ENCODE measurements at regions not wholly inside any gene's neighbourhood (a gene's known extent, or its start where the extent isn't known, plus 50 kb on each side); places are given as distances from the start of the nearest gene placed in this dataset.

GRCh38 chr3:72440491-72440890 is 407.8 kb downstream of the SHQ1 start:
- Histone ChIP-seq H3K9me3 (ENCODE audit: control insufficient read depth, insufficient read depth, low read length) (no peaks in the 10 kb centered on the region), H3K27ac (ENCODE audit: low read length) (no peak overlapping the region), H3K27me3 (ENCODE audit: control insufficient read depth, insufficient read depth, low read length) (no peaks in the 10 kb centered on the region), H3K36me3 (ENCODE audit: control insufficient read depth, insufficient read depth, low read length) (no peaks in the 10 kb centered on the region), H3K4me3 (ENCODE audit: low read length) (no peak overlapping the region), H3K4me1 (ENCODE audit: control insufficient read depth, insufficient read depth, low read length) (peaks cover 2% of the 10 kb centered on the region; the same call in 1 of the 2 replicates)
- WGBS (ENCODE audit: insufficient coverage, insufficient read length), result no CpG with 5 or more reads among the region's 4 CpGs
- no peak for DNase-seq (ENCODE audit: low read depth, low spot score)

DNA sequence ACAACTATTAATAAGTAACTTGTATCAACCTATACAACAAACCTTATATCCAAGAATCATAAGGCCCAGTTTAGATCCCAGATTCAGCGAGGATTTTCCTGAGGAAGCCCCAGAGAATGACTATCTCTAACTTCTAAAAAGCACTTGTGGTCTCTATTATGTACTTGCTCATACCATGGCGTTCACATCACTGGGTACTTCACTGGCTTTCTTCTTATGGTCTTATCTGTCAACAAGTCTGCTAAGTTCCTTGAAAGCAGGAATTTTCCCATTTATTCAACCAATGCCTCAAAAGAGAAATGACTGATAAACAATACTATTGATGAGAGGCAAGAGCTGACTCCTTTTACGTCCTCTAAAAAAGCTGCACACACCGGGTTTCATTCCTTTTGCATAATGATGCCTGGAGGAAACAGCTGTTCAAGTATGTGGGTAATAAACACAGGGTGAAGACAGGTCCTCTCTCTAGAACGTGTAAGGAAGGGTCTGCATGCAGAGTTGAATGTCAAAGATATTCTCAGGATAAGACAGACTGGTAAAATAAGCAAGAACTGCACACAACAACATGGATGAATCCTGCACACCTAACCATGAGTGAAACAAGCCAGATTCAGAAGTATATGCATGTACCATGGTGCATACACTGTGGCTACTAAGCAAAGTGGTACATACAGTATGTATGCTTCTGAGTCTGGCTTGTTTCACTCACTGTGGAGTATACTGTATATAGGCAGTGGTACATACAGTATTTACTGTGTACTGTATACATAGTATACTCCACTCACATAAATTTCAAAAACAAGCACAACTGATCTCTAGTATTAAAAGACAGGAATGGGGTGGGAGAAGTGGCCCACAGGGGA is 408.7 kb downstream of the SHQ1 start:
- no CpG with 5 or more reads among the region's 5 CpGs for WGBS (ENCODE audit: insufficient coverage, insufficient read length)
- no peak overlapping the region for H3K4me3 ChIP-seq (ENCODE audit: low read length)
- no peaks in the 10 kb centered on the region for H3K9me3 ChIP-seq (ENCODE audit: control insufficient read depth, insufficient read depth, low read length)
- H3K4me1 ChIP-seq (ENCODE audit: control insufficient read depth, insufficient read depth, low read length), result peaks cover 2% of the 10 kb centered on the region; the same call in 1 of the 2 replicates
- no peaks in the 10 kb centered on the region for H3K27me3 ChIP-seq (ENCODE audit: control insufficient read depth, insufficient read depth, low read length)
- H3K27ac ChIP-seq (ENCODE audit: low read length), result no peak overlapping the region
- no peaks in the 10 kb centered on the region for H3K36me3 ChIP-seq (ENCODE audit: control insufficient read depth, insufficient read depth, low read length)
- no peak for DNase-seq (ENCODE audit: low read depth, low spot score)

- DNase-seq (ENCODE audit: low read depth, low spot score), result no peak
- H3K27me3 ChIP-seq (ENCODE audit: control insufficient read depth, insufficient read depth, low read length), result no peaks in the 10 kb centered on the region
- no peak overlapping the region for H3K4me3 ChIP-seq (ENCODE audit: low read length)
- H3K36me3 ChIP-seq (ENCODE audit: control insufficient read depth, insufficient read depth, low read length), result no peaks in the 10 kb centered on the region
- peaks cover 2% of the 10 kb centered on the region; the same call in 1 of the 2 replicates for H3K4me1 ChIP-seq (ENCODE audit: control insufficient read depth, insufficient read depth, low read length)
- H3K9me3 ChIP-seq (ENCODE audit: control insufficient read depth, insufficient read depth, low read length), result no peaks in the 10 kb centered on the region
- WGBS (ENCODE audit: insufficient coverage, insufficient read length), result no CpG with 5 or more reads among the region's 5 CpGs
- H3K27ac ChIP-seq (ENCODE audit: low read length), result no peak overlapping the region
Observed at GRCh38 chr3:72437661-72438406, 410.4 kb downstream of the SHQ1 start.

- no CpG with 5 or more reads among the region's 7 CpGs for WGBS (ENCODE audit: insufficient coverage, insufficient read length)
- H3K9me3 ChIP-seq (ENCODE audit: control insufficient read depth, insufficient read depth, low read length), result no peaks in the 10 kb centered on the region
- no peaks in the 10 kb centered on the region for H3K27me3 ChIP-seq (ENCODE audit: control insufficient read depth, insufficient read depth, low read length)
- no peaks in the 10 kb centered on the region for H3K4me1 ChIP-seq (ENCODE audit: control insufficient read depth, insufficient read depth, low read length)
- no peaks in the 10 kb centered on the region for H3K36me3 ChIP-seq (ENCODE audit: control insufficient read depth, insufficient read depth, low read length)
- H3K27ac ChIP-seq (ENCODE audit: low read length), result no peak overlapping the region
- no peak overlapping the region for H3K4me3 ChIP-seq (ENCODE audit: low read length)
- no peak for DNase-seq (ENCODE audit: low read depth, low spot score)
Observed at GRCh38 chr3:72436863-72437592, 411.2 kb downstream of the SHQ1 start.

DNA sequence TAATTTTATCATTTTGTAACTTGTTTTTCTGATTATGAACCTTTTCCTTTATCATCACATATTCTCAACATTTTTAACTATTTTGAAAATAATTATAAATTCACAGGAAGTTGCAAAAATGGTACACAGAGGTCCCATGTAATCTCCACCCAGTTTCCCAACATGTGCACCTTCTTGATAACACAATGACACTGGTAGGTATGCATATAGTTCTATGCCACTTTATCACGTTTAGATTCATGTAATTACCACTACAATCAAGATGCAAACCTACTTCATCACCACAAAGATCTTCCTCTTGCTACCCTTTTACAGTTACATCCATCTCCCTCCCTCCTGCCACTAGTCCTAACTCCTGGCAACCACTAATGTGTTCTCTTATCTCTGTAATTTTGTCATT is 413.9 kb downstream of the SHQ1 start:
- Histone ChIP-seq H3K4me1 (ENCODE audit: control insufficient read depth, insufficient read depth, low read length) (no peaks in the 10 kb centered on the region), H3K27me3 (ENCODE audit: control insufficient read depth, insufficient read depth, low read length) (no peaks in the 10 kb centered on the region), H3K36me3 (ENCODE audit: control insufficient read depth, insufficient read depth, low read length) (no peaks in the 10 kb centered on the region), H3K4me3 (ENCODE audit: low read length) (no peak overlapping the region), H3K9me3 (ENCODE audit: control insufficient read depth, insufficient read depth, low read length) (no peaks in the 10 kb centered on the region), H3K27ac (ENCODE audit: low read length) (no peak overlapping the region)
- no peak for DNase-seq (ENCODE audit: low read depth, low spot score)
- no CpG with 5 or more reads among the region's 1 CpG for WGBS (ENCODE audit: insufficient coverage, insufficient read length)

GRCh38 chr3:72432246-72432645 is 416.0 kb downstream of the SHQ1 start:
- no peaks in the 10 kb centered on the region for H3K4me1 ChIP-seq (ENCODE audit: control insufficient read depth, insufficient read depth, low read length)
- H3K9me3 ChIP-seq (ENCODE audit: control insufficient read depth, insufficient read depth, low read length), result no peaks in the 10 kb centered on the region
- H3K36me3 ChIP-seq (ENCODE audit: control insufficient read depth, insufficient read depth, low read length), result no peaks in the 10 kb centered on the region
- whole genome bisulfite sequencing (ENCODE audit: insufficient coverage, insufficient read length), result no CpG with 5 or more reads among the region's 7 CpGs
- no peak overlapping the region for H3K27ac ChIP-seq (ENCODE audit: low read length)
- no peaks in the 10 kb centered on the region for H3K27me3 ChIP-seq (ENCODE audit: control insufficient read depth, insufficient read depth, low read length)
- no peak overlapping the region for H3K4me3 ChIP-seq (ENCODE audit: low read length)
- no peak for DNase-seq (ENCODE audit: low read depth, low spot score)

GRCh38 chr3:72429589-72430353 is 418.5 kb downstream of the SHQ1 start:
- H3K27ac ChIP-seq (ENCODE audit: low read length), result no peak overlapping the region
- H3K36me3 ChIP-seq (ENCODE audit: control insufficient read depth, insufficient read depth, low read length), result no peaks in the 10 kb centered on the region
- H3K27me3 ChIP-seq (ENCODE audit: control insufficient read depth, insufficient read depth, low read length), result no peaks in the 10 kb centered on the region
- no peak overlapping the region for H3K4me3 ChIP-seq (ENCODE audit: low read length)
- no CpG with 5 or more reads among the region's 4 CpGs for WGBS (ENCODE audit: insufficient coverage, insufficient read length)
- DNase-seq (ENCODE audit: low read depth, low spot score), result no peak
- no peaks in the 10 kb centered on the region for H3K4me1 ChIP-seq (ENCODE audit: control insufficient read depth, insufficient read depth, low read length)
- H3K9me3 ChIP-seq (ENCODE audit: control insufficient read depth, insufficient read depth, low read length), result no peaks in the 10 kb centered on the region

DNA sequence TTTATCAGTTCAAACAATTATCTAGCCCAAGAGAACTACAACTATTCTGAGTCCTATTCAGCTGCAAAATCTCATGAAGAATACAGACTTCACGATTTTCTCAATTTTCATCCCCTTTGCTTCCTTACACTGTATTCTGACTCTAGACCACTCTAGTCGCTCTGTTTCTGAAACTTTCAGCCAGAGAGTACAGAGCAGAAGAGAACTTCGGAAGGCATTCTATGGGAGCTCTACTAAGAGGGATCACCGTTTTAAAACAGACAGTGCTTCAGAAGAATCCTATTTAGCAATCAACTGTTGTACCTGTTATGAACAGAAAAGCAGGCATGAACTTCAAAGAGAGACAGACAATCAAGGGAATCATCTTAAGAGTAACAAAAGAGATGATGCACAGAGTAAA is 419.4 kb downstream of the SHQ1 start:
- Histone ChIP-seq H3K9me3 (ENCODE audit: control insufficient read depth, insufficient read depth, low read length) (no peaks in the 10 kb centered on the region), H3K27ac (ENCODE audit: low read length) (no peak overlapping the region), H3K36me3 (ENCODE audit: control insufficient read depth, insufficient read depth, low read length) (no peaks in the 10 kb centered on the region), H3K4me3 (ENCODE audit: low read length) (no peak overlapping the region), H3K27me3 (ENCODE audit: control insufficient read depth, insufficient read depth, low read length) (no peaks in the 10 kb centered on the region), H3K4me1 (ENCODE audit: control insufficient read depth, insufficient read depth, low read length) (no peaks in the 10 kb centered on the region)
- no peak for DNase-seq (ENCODE audit: low read depth, low spot score)
- WGBS (ENCODE audit: insufficient coverage, insufficient read length), result no CpG with 5 or more reads among the region's 4 CpGs

- H3K36me3 ChIP-seq (ENCODE audit: control insufficient read depth, insufficient read depth, low read length), result no peaks in the 10 kb centered on the region
- no peak for DNase-seq (ENCODE audit: low read depth, low spot score)
- no peaks in the 10 kb centered on the region for H3K9me3 ChIP-seq (ENCODE audit: control insufficient read depth, insufficient read depth, low read length)
- H3K27me3 ChIP-seq (ENCODE audit: control insufficient read depth, insufficient read depth, low read length), result no peaks in the 10 kb centered on the region
- no CpG with 5 or more reads among the region's 6 CpGs for WGBS (ENCODE audit: insufficient coverage, insufficient read length)
- no peak overlapping the region for H3K27ac ChIP-seq (ENCODE audit: low read length)
- H3K4me1 ChIP-seq (ENCODE audit: control insufficient read depth, insufficient read depth, low read length), result no peaks in the 10 kb centered on the region
- no peak overlapping the region for H3K4me3 ChIP-seq (ENCODE audit: low read length)
Observed at GRCh38 chr3:72427624-72428023, 420.6 kb downstream of the SHQ1 start.

Measured in iPS DF 6.9 (cell line).